Esophagus (tissue), 2 donors: ENCODE measurements at regions not wholly inside any gene's neighbourhood (a gene's known extent, or its start where the extent isn't known, plus 50 kb on each side); places are given as distances from the start of the nearest gene placed in this dataset.

ENCODE experiments used
- H3K27ac ChIP-seq, 2 donors: one replicate each; pipeline ENCODE4 v1.5.1; 2013; ENCODE audit warnings: low read depth in 2 of 2, mild to moderate bottlenecking in 2 of 2, inconsistent platforms in 1 of 2, low read length in 1 of 2, moderate library complexity in 1 of 2
- H3K27me3 ChIP-seq, 2 donors: one replicate each; pipeline ENCODE4 v1.6.1; 2013; ENCODE audit warnings: low read length in 2 of 2, control low read depth in 1 of 2, mild to moderate bottlenecking in 1 of 2; ENCODE audit not compliant: insufficient read depth in 2 of 2, control insufficient read depth in 1 of 2
- H3K36me3 ChIP-seq, 2 donors: one replicate each; pipeline ENCODE4 v1.6.1; 2013; ENCODE audit warnings: low read length in 1 of 2; ENCODE audit not compliant: control insufficient read depth in 2 of 2, insufficient read depth in 2 of 2
- H3K4me1 ChIP-seq, 2 donors: one replicate each; pipeline ENCODE4 v1.6.1; 2013; ENCODE audit warnings: low read length in 1 of 2; ENCODE audit not compliant: control insufficient read depth in 2 of 2, insufficient read depth in 2 of 2
- H3K4me3 ChIP-seq, 2 donors: one replicate each; pipeline ENCODE4 v1.5.1; 2013; ENCODE audit warnings: low read length in 2 of 2, mild to moderate bottlenecking in 2 of 2, low read depth in 1 of 2, moderate library complexity in 1 of 2
- H3K9me3 ChIP-seq, 2 donors: one replicate each; pipeline ENCODE4 v1.6.1; 2013; ENCODE audit warnings: mild to moderate bottlenecking in 2 of 2, low read depth in 1 of 2, low read length in 1 of 2, moderate library complexity in 1 of 2; ENCODE audit not compliant: control insufficient read depth in 2 of 2, insufficient read depth in 1 of 2
- WGBS, 2 donors: extraction: QIAGEN DNeasy Blood & Tissue Kit; methylation state at CpG; one replicate each; pipeline ENCODE4 v1.1.7; 2013; 5-methylcytosine and 5-hydroxymethylcytosine counted together
- donor health status: healthy with polysubstance abuse.
- donor health status: Bipolar disorder and iron deficiency.

GRCh38 chr3:171955598-171955997, 83.8 kb upstream of the FNDC3B start:
- H3K4me1 ChIP-seq: no peaks in the 10 kb centered on the region
- no peak overlapping the region for H3K27ac ChIP-seq
- H3K36me3 ChIP-seq: no peaks in the 10 kb centered on the region
- 90 to 98% methylated on average over 3 of the region's 3 CpGs for WGBS, 2 donors
- no peak overlapping the region for H3K4me3 ChIP-seq
- no peaks in the 10 kb centered on the region for H3K9me3 ChIP-seq
- no peaks in the 10 kb centered on the region for H3K27me3 ChIP-seq

GRCh38 chr3:171956181-171956683, 83.1 kb upstream of the FNDC3B start:
- H3K4me1 ChIP-seq: no peaks in the 10 kb centered on the region
- H3K36me3 ChIP-seq: no peaks in the 10 kb centered on the region
- H3K27me3 ChIP-seq: no peaks in the 10 kb centered on the region
- WGBS, 2 donors: 92 to 94% methylated on average over 13 of the region's 13 CpGs
- no peak overlapping the region for H3K4me3 ChIP-seq
- H3K9me3 ChIP-seq: no peaks in the 10 kb centered on the region
- H3K27ac ChIP-seq: no peak overlapping the region

GRCh38 chr3:171956705-171957104, 82.7 kb upstream of the FNDC3B start:
- Histone ChIP-seq H3K27ac (no peak overlapping the region), H3K27me3 (no peaks in the 10 kb centered on the region), H3K9me3 (no peaks in the 10 kb centered on the region), H3K4me3 (no peak overlapping the region), H3K4me1 (no peaks in the 10 kb centered on the region), H3K36me3 (no peaks in the 10 kb centered on the region)
- WGBS, 2 donors: 70 to 77% methylated on average over 2 of the region's 2 CpGs

DNA sequence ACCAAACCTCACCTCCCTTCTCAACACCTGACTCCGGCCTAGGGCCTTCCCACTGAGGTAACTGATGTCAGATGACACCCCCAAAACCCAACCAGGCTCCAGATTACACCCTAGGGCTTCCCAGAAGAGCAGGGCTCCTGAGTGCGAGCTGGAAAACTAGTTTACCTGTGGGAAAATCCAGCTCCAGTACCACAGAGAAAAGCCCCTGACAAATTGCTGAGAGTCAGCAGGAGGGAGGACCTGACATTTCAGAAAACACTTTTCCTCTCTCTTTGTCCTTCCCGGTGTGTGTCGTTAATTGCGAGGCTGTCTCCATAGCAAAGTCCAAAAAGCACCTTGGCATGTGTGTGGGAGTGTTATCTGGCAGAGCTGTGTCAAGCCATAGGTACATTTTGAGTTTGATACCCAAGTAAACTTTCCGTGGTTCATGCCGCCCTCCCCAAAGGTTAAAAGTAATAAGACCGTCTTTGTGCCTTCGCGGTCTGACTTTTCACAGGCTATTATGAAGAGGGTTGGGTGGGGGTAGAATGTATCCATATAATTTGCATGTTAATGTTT, 79.8 kb upstream of the FNDC3B start:
- no peaks in the 10 kb centered on the region for H3K4me1 ChIP-seq
- WGBS, 2 donors: 79 to 85% methylated on average over 10 of the region's 10 CpGs
- H3K4me3 ChIP-seq: no peak overlapping the region
- H3K27ac ChIP-seq: no peak overlapping the region
- no peaks in the 10 kb centered on the region for H3K9me3 ChIP-seq
- H3K27me3 ChIP-seq: no peaks in the 10 kb centered on the region
- no peaks in the 10 kb centered on the region for H3K36me3 ChIP-seq

- Histone ChIP-seq H3K9me3 (no peaks in the 10 kb centered on the region), H3K27ac (no peak overlapping the region), H3K4me3 (no peak overlapping the region), H3K36me3 (no peaks in the 10 kb centered on the region), H3K4me1 (no peaks in the 10 kb centered on the region), H3K27me3 (no peaks in the 10 kb centered on the region)
- 85% methylated on average over 4 of the region's 4 CpGs for WGBS, 2 donors
Observed at GRCh38 chr3:171960159-171960558, 79.2 kb upstream of the FNDC3B start.

DNA sequence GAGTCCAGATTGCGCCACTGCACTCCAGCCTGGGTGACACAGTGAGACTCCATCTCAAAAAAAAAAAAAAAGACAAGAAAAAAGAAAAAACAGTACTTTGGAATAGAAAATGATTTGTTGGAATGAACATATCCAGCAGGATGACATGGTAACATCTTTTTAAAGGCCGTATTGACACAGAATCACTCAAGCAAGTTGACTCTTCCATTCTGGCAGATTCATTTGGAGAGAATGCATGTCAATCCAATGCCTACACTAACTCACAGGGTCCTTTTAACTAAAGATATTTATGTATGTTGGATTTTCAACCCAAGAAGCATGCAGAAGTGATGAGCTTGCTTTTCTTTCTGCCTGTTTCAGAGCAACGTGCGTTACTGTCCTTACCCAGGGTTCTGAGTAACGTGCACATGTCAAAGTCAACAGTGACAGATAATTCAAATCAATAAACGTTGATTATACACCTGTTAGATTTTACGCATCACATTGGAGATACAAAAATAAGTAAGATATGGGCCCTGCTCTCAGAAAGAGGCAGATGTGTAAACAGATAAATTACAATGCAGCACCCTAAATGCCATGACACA, 77.1 kb upstream of the FNDC3B start:
- Histone ChIP-seq H3K36me3 (no peaks in the 10 kb centered on the region), H3K9me3 (no peaks in the 10 kb centered on the region), H3K4me1 (no peaks in the 10 kb centered on the region), H3K27me3 (no peaks in the 10 kb centered on the region), H3K27ac (no peak overlapping the region), H3K4me3 (no peak overlapping the region)
- WGBS, 2 donors: 89 to 93% methylated on average over 7 of the region's 7 CpGs

DNA sequence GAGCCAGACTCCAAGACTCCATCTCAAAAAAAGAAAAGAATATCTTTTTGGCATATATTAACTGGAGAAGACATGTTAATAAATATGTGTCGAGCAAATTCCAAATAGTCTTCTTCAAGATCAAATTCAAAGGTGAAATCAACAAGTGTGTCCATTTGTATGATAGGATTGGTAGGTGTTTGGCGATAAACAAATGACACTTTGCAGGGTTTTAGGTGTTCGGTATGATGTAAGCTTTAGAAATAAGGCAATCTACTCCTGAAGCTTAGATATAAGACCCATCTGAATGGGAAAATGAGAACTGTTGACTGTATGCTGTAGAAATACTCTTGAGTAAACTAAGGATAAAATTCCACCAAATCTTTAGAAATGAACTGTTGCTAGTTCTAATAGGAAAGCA, 75.8 kb upstream of the FNDC3B start:
- H3K27ac ChIP-seq: no peak overlapping the region
- no peak overlapping the region for H3K4me3 ChIP-seq
- no peaks in the 10 kb centered on the region for H3K4me1 ChIP-seq
- H3K9me3 ChIP-seq: no peaks in the 10 kb centered on the region
- H3K36me3 ChIP-seq: no peaks in the 10 kb centered on the region
- 94 to 97% methylated on average over 3 of the region's 3 CpGs for WGBS, 2 donors
- H3K27me3 ChIP-seq: no peaks in the 10 kb centered on the region

DNA sequence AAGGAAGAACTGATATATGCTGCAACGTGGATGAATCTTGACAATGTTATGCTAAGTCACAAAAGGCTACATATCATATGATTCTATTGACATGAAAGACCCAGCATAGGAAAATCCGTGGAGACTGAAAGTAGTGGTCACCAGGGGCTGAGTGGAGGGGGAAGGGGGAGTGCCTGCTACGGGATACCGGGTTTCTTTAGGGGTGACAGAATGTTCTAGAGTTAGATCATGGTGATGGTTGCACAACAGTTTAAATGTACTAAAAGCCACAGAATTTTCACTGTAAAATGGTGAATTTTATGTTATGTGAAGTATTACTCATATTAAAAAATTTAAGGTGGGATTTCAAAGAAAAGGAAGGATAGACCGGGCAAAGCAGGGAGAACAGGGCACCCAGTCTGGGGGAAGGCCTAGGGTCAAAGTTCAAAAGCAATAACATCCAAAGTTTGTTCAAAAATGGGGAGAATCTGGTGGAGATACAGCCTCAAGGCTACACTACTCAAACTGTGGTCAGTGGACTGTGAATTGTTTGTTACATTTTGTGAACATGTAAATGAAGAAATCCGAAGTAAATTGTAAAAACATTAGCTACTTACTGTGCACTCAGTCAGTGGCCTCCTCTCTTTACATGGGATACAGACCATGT, 74.2 kb upstream of the FNDC3B start:
- no peak overlapping the region for H3K4me3 ChIP-seq
- H3K9me3 ChIP-seq: no peaks in the 10 kb centered on the region
- H3K4me1 ChIP-seq: no peaks in the 10 kb centered on the region
- no peaks in the 10 kb centered on the region for H3K27me3 ChIP-seq
- no peaks in the 10 kb centered on the region for H3K36me3 ChIP-seq
- no peak overlapping the region for H3K27ac ChIP-seq
- 90 to 92% methylated on average over 6 of the region's 6 CpGs for WGBS, 2 donors

- H3K4me3 ChIP-seq: no peak overlapping the region
- no peaks in the 10 kb centered on the region for H3K4me1 ChIP-seq
- no peaks in the 10 kb centered on the region for H3K27me3 ChIP-seq
- no peaks in the 10 kb centered on the region for H3K9me3 ChIP-seq
- H3K36me3 ChIP-seq: no peaks in the 10 kb centered on the region
- no peak overlapping the region for H3K27ac ChIP-seq
- 49 to 54% methylated on average over 3 of the region's 3 CpGs for WGBS, 2 donors
Observed at GRCh38 chr3:171966533-171967136, 72.7 kb upstream of the FNDC3B start.
